ENCODE measurements at regions not wholly inside any gene's neighbourhood (a gene's known extent, or its start where the extent isn't known, plus 50 kb on each side); places are given as distances from the start of the nearest gene placed in this dataset.
"Not testable (repeated sequence)": the region's sequence is repeated elsewhere in the genome, so short reads cannot be mapped to it uniquely, and the experiment has no call there.

DNA sequence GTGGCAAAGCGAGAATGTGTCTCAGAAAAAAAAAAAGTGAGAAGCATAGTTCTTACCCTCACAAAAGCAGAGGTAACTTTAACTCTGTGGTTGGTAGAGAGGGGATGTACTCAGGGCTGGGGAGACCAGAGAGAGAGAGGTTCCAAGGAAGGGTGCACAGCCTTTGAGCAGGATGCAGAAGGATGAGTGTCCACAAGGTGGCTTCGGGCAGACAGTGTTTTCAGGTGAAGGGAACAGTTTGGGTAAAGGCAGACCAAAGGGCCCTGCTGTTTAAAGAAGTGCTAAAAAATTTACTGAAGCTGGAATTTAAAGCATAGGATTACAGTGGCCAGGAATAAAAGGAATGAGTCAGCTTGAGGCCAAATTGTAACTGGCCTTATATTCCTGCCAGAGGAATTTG is 2240.6 kb downstream of the EPHA3 start:
- H3K27ac ChIP-seq (ENCODE audit: low read depth, low read length, poor library complexity, severe bottlenecking); H3K36me3 ChIP-seq (ENCODE audit: insufficient read depth, low read length, poor library complexity, severe bottlenecking); H3K9me3 ChIP-seq (ENCODE audit: low read depth, low read length, poor library complexity, severe bottlenecking); intact Hi-C loops (cut with micrococcal nuclease; ENCODE audit: unreplicated experiment); POLR2A ChIA-PET (ENCODE audit: low non-redundant PET); H3K27me3 ChIP-seq (replicated peaks; ENCODE audit: insufficient read depth, low read depth, low read length, poor library complexity); H3K4me1 ChIP-seq (ENCODE audit: insufficient read depth, low read length, poor library complexity, severe bottlenecking); BruUV-seq (replicated peaks); DNase-seq (ENCODE audit: low spot score); H3K4me3 ChIP-seq (ENCODE audit: low read depth, low read length, poor library complexity, severe bottlenecking); CTCF ChIA-PET: not testable (repeated sequence)

DNA sequence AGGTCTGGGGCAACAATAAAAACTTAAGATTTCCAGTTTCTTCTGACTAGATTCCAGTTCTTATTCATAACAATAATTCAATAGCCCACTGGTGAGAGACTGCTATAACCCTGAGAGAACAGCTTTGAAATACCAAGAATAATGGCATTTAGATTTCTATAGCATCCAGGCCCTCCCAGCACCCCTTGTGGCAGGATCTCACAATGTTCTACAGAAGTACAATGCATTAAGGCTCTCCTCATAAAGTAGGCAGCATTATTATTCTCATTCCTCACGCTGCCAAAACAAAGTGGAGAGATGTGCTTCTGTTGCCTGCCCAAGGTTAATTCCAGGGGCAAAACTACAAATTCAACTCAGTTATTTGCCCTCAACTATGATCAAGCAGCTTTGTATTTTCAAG is 2241.7 kb downstream of the EPHA3 start:
- H3K4me3 ChIP-seq (ENCODE audit: low read depth, low read length, poor library complexity, severe bottlenecking); DNase-seq (ENCODE audit: low spot score); H3K27ac ChIP-seq (ENCODE audit: low read depth, low read length, poor library complexity, severe bottlenecking); intact Hi-C loops (cut with micrococcal nuclease; ENCODE audit: unreplicated experiment); H3K4me1 ChIP-seq (ENCODE audit: insufficient read depth, low read length, poor library complexity, severe bottlenecking); H3K9me3 ChIP-seq (ENCODE audit: low read depth, low read length, poor library complexity, severe bottlenecking); BruUV-seq (replicated peaks); H3K27me3 ChIP-seq (replicated peaks; ENCODE audit: insufficient read depth, low read depth, low read length, poor library complexity); H3K36me3 ChIP-seq (ENCODE audit: insufficient read depth, low read length, poor library complexity, severe bottlenecking); CTCF ChIA-PET; POLR2A ChIA-PET (ENCODE audit: low non-redundant PET): not testable (repeated sequence)

DNA sequence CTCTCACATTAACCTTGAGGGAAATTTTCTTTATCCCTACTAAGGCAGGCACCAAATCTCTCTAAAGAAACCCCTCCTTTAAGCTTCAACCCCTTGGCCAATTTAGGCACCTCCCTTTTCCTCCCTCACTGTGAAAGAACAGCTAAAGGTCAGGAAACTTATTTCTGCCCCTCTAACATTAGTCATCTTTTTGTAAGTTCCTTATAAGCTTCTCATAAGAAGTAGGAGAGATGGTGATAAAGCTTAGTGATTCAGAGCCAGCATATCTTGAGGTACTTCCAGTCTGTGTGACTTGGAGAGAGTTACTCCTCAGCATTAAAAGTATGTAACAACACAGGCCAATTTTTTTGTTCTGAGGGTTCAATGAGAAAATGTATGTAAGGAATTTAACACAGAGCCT is 2244.7 kb downstream of the EPHA3 start:
- H3K4me3 ChIP-seq (ENCODE audit: low read depth, low read length, poor library complexity, severe bottlenecking); H3K27ac ChIP-seq (ENCODE audit: low read depth, low read length, poor library complexity, severe bottlenecking); POLR2A ChIA-PET (ENCODE audit: low non-redundant PET); BruUV-seq (replicated peaks); H3K9me3 ChIP-seq (ENCODE audit: low read depth, low read length, poor library complexity, severe bottlenecking); H3K36me3 ChIP-seq (ENCODE audit: insufficient read depth, low read length, poor library complexity, severe bottlenecking); intact Hi-C loops (cut with micrococcal nuclease; ENCODE audit: unreplicated experiment); CTCF ChIA-PET; H3K4me1 ChIP-seq (ENCODE audit: insufficient read depth, low read length, poor library complexity, severe bottlenecking); DNase-seq (ENCODE audit: low spot score); H3K27me3 ChIP-seq (replicated peaks; ENCODE audit: insufficient read depth, low read depth, low read length, poor library complexity): not testable (repeated sequence)

DNA sequence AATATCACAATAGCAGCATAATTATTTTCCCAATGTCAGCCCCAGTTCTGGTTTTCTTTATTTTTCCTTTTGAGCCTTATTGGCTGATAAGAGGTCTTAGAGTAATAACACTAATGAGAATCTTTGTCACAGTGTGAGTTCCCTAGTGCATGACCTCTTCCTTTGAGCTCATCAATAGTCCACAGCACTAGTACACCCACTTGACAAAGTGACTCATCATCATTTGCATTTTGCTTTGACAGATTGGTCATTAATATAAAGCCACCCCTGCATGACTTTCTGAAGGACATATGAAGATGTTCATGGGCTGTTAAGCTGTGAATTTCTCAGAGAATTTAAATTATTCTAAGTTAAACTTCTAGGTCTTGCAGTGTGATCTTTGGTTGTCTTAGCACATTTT is 2251.9 kb downstream of the EPHA3 start:
- intact Hi-C loops (cut with micrococcal nuclease; ENCODE audit: unreplicated experiment); H3K36me3 ChIP-seq (ENCODE audit: insufficient read depth, low read length, poor library complexity, severe bottlenecking); H3K4me1 ChIP-seq (ENCODE audit: insufficient read depth, low read length, poor library complexity, severe bottlenecking); DNase-seq (ENCODE audit: low spot score); CTCF ChIA-PET; H3K27me3 ChIP-seq (replicated peaks; ENCODE audit: insufficient read depth, low read depth, low read length, poor library complexity); H3K9me3 ChIP-seq (ENCODE audit: low read depth, low read length, poor library complexity, severe bottlenecking); BruUV-seq (replicated peaks); H3K4me3 ChIP-seq (ENCODE audit: low read depth, low read length, poor library complexity, severe bottlenecking); POLR2A ChIA-PET (ENCODE audit: low non-redundant PET); H3K27ac ChIP-seq (ENCODE audit: low read depth, low read length, poor library complexity, severe bottlenecking): not testable (repeated sequence)

DNA sequence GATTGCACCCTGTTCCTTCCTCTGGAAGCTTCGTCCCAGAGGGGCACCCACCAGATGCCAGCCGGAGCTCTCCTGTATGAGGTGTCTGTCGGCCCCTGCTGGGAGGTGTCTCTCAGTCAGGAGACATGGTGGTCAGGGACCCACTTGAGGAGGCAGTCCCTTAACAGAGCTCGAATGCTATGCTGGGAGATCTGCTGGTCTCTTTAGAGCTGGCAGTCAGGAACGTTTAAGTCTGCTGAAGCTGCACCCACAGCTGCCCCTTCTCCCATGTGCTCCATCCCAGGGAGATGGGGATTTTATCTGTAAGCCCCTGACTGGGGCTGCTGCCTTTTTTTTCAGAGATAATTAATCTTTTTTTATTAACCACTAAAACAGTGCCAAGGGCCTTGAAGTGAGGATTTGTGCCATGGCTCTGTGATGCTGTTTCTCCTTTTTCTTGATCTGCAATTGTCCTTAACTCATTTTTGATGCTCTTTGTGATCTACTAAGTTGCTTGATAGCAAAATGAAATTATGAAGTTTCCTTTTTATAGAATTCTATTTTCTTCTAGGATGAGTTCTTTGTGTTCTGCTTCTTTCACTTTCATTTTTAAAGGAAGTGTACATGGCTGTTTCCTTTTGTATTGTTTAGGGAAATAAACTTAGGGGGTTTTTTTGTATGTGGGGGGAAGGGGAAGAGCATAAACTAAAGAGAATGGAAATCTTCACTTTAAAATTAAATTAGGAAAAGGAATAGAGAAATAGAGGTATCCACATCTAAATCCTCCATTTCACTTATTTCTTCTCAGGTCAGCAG is 2275.9 kb downstream of the EPHA3 start:
- intact Hi-C loops (cut with micrococcal nuclease; ENCODE audit: unreplicated experiment); H3K4me1 ChIP-seq (ENCODE audit: insufficient read depth, low read length, poor library complexity, severe bottlenecking); DNase-seq (ENCODE audit: low spot score); H3K27ac ChIP-seq (ENCODE audit: low read depth, low read length, poor library complexity, severe bottlenecking); H3K27me3 ChIP-seq (replicated peaks; ENCODE audit: insufficient read depth, low read depth, low read length, poor library complexity); H3K36me3 ChIP-seq (ENCODE audit: insufficient read depth, low read length, poor library complexity, severe bottlenecking); BruUV-seq (replicated peaks); POLR2A ChIA-PET (ENCODE audit: low non-redundant PET); CTCF ChIA-PET; H3K4me3 ChIP-seq (ENCODE audit: low read depth, low read length, poor library complexity, severe bottlenecking); H3K9me3 ChIP-seq (ENCODE audit: low read depth, low read length, poor library complexity, severe bottlenecking): not testable (repeated sequence)

DNA sequence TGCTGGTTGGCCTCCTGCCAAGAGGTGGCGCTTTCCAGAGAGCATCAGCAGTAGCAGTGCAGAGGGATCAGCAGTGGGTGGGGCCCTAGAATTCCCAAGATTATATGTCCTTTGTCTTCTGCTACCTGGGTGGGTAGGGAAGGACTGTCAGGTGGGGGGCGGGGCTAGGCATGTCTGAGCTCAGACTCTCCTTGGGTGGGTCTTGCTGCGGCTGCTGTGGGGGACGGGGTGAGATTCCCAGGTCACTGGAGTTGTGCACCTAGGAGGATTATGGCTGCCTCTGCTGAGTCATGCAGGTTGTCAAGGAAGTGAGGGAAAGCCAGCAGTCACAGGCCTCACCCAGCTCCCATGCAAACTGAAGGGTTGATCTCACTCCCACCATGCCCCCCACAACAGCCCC is 2296.5 kb downstream of the EPHA3 start:
- H3K4me1 ChIP-seq (ENCODE audit: insufficient read depth, low read length, poor library complexity, severe bottlenecking); intact Hi-C loops (cut with micrococcal nuclease; ENCODE audit: unreplicated experiment); H3K27ac ChIP-seq (ENCODE audit: low read depth, low read length, poor library complexity, severe bottlenecking); H3K27me3 ChIP-seq (replicated peaks; ENCODE audit: insufficient read depth, low read depth, low read length, poor library complexity); DNase-seq (ENCODE audit: low spot score); BruUV-seq (replicated peaks); H3K36me3 ChIP-seq (ENCODE audit: insufficient read depth, low read length, poor library complexity, severe bottlenecking); POLR2A ChIA-PET (ENCODE audit: low non-redundant PET); CTCF ChIA-PET; H3K9me3 ChIP-seq (ENCODE audit: low read depth, low read length, poor library complexity, severe bottlenecking); H3K4me3 ChIP-seq (ENCODE audit: low read depth, low read length, poor library complexity, severe bottlenecking): not testable (repeated sequence)

DNA sequence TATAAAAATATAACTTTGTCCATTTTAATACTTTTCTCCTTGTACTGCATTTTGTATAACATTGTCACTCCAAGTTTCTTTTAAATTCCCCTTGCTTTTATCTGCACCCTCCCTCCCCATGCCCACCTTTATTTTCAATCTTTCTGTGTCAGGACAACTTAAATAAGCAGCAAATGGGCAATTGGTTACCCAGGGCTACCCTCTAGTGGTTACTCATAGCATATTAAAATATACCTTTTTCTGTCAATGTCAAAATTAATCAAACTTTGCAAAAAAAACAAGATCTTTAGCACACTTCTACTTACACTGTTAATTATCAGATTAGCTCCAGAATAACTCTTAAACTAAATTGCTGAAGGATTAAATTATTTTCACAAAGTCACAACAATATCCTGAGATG is 2334.6 kb downstream of the EPHA3 start:
- BruUV-seq (replicated peaks); DNase-seq (ENCODE audit: low spot score); POLR2A ChIA-PET (ENCODE audit: low non-redundant PET); H3K4me3 ChIP-seq (ENCODE audit: low read depth, low read length, poor library complexity, severe bottlenecking); CTCF ChIA-PET; H3K27ac ChIP-seq (ENCODE audit: low read depth, low read length, poor library complexity, severe bottlenecking); H3K4me1 ChIP-seq (ENCODE audit: insufficient read depth, low read length, poor library complexity, severe bottlenecking); H3K27me3 ChIP-seq (replicated peaks; ENCODE audit: insufficient read depth, low read depth, low read length, poor library complexity); intact Hi-C loops (cut with micrococcal nuclease; ENCODE audit: unreplicated experiment); H3K9me3 ChIP-seq (ENCODE audit: low read depth, low read length, poor library complexity, severe bottlenecking); H3K36me3 ChIP-seq (ENCODE audit: insufficient read depth, low read length, poor library complexity, severe bottlenecking): not testable (repeated sequence)

DNA sequence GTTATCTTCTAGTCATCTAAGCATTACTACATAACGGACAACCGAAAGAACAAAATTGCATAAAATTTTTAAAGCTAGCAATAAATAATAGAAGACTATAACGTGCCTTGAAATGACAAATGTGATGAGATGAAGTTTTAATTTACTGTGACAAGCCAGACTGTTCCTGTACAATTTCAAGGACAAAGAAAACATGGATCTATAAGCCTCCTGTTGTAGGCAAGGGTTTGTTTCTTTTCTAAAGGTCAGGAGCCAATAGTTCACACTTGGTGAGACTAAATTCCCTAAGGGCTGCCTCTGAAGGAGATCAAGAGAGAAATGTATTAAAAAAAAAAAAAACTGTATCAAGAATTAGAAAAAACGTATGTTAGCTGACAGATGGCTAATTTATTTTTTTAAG is 2335.1 kb downstream of the EPHA3 start:
- BruUV-seq (replicated peaks); H3K27ac ChIP-seq (ENCODE audit: low read depth, low read length, poor library complexity, severe bottlenecking): not testable (repeated sequence)

More for the DNA sequence above, 2335.1 kb downstream of the EPHA3 start:
- H3K27me3 ChIP-seq (replicated peaks; ENCODE audit: insufficient read depth, low read depth, low read length, poor library complexity); intact Hi-C loops (cut with micrococcal nuclease; ENCODE audit: unreplicated experiment); H3K9me3 ChIP-seq (ENCODE audit: low read depth, low read length, poor library complexity, severe bottlenecking); POLR2A ChIA-PET (ENCODE audit: low non-redundant PET); DNase-seq (ENCODE audit: low spot score); CTCF ChIA-PET; H3K4me3 ChIP-seq (ENCODE audit: low read depth, low read length, poor library complexity, severe bottlenecking); H3K36me3 ChIP-seq (ENCODE audit: insufficient read depth, low read length, poor library complexity, severe bottlenecking); H3K4me1 ChIP-seq (ENCODE audit: insufficient read depth, low read length, poor library complexity, severe bottlenecking): not testable (repeated sequence)

Data from A673 (cell line).